ENCODE measurements at regions not wholly inside any gene's neighbourhood (a gene's known extent, or its start where the extent isn't known, plus 50 kb on each side); places are given as distances from the start of the nearest gene placed in this dataset.

- TF ChIP-seq CTCF (IDR thresholded peaks at IDR 0.05): no peak
- no peak for TF ChIP-seq EZH2 (IDR thresholded peaks at IDR 0.05; ENCODE audit: borderline replicate concordance, insufficient read depth, low read depth, low read length, poor library complexity, severe bottlenecking)
These were observed 342.4 kb upstream of the GRIA1 start for GRCh38 chr5:153147891-153148623.
